ENCODE measurements at regions not wholly inside any gene's neighbourhood (a gene's known extent, or its start where the extent isn't known, plus 50 kb on each side); places are given as distances from the start of the nearest gene placed in this dataset.
"Not testable (repeated sequence)": the region's sequence is repeated elsewhere in the genome, so short reads cannot be mapped to it uniquely, and the experiment has no call there.

- DNase-seq: no peak
Measured at GRCh38 chr5:94025788-94026473, 284.5 kb upstream of the POU5F2 start.

- DNase-seq: no peak
Measured at GRCh38 chr5:94024620-94025019, 283.2 kb upstream of the POU5F2 start.

DNA sequence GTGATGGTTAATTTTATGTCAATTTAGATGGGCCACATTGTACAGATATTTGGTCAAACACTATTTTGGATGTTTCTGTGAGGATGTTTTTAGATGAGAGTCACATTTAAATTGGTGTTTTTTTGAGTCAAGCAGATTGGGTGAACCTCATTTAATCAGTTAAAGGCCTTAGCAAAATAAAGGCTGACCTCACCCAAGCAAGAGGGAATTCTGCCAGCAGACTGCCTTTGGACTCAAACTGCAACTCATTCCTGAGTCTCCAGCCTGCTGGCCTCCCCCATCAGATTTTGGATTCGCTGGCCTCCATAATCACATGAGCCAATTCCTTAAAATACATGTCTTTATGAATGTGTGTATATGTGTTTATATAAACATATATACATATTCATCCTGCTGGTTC, 282.7 kb upstream of the POU5F2 start:
- no peak for DNase-seq

DNA sequence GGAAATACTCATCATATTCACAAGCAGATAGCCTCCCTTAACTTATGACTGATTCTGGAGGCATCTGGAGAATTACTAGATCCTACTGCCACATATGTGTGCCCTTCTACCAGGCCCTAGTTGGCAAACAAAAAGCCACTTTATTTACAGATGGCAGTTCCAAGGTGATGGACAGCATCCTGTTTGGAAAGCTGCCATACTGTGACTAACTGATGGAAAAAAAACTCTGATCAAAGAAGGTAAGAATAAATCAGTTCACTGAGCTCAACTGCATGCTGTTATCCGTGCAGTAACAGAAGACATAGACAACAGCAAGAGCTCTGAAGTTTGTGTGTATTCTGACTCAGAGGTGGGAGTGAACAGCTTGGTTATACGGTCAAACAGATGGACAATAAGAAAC, 279.8 kb upstream of the POU5F2 start:
- DNase-seq: no peak

GRCh38 chr5:94017579-94017978, 276.2 kb upstream of the POU5F2 start:
- DNase-seq: no peak

DNA sequence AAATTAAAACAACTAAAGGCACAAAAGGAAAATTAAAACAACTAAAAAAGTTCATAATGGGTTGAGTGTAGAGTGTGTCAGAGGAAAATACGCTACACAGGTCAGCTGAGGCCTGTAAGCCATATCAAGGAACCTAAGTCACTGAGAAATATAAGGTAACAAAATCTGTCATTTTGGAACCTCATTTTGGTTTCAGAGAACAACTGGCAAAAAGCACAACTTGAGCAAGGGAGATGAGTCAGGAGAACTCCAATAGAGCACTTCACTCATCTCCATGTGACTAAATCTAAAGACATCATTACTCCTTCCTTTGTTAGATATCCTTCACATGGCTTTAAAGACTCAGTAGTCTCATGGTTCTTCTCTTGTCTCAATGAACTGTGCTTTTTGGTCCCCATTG, 269.4 kb upstream of the POU5F2 start:
- DNase-seq: no peak

DNA sequence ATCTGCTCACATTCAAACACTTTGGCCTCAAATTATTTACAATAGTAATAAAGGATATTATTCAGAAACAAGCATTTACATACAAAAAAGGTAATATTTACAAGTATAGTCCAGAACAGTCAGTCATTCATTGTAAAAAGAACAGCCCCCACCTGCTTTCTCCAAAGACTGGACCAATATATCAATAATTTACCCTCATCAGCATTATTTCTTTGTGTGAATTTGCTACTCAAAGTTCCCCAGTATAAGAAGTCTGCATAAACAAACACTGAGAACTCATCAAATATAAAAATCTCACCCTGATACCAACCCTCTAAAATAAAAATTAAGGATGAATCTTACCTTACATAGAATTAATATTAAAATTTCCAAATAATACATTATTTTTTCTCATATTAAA, 267.8 kb upstream of the POU5F2 start:
- no peak for DNase-seq

GRCh38 chr5:93998951-93999455, 257.6 kb upstream of the POU5F2 start:
- DNase-seq: no peak

DNA sequence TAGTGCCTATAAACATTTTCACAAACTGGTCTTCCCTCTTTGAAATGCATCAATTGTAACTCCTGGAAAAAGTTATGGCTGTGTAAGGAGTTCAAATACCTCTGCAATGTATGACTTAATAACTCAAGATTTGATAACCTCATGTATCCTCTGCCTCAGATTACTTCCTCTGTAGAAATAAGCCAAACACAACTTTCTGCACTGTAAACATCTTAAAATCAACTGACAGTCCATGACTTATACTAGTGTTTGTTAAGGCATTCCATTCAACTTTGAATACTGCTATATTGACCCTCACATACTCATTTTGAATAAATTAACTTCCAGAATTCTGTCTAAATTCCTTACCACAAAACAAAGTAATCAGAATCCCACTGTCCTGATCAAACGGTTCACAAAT, 256.2 kb upstream of the POU5F2 start:
- DNase-seq: no peak

DNA sequence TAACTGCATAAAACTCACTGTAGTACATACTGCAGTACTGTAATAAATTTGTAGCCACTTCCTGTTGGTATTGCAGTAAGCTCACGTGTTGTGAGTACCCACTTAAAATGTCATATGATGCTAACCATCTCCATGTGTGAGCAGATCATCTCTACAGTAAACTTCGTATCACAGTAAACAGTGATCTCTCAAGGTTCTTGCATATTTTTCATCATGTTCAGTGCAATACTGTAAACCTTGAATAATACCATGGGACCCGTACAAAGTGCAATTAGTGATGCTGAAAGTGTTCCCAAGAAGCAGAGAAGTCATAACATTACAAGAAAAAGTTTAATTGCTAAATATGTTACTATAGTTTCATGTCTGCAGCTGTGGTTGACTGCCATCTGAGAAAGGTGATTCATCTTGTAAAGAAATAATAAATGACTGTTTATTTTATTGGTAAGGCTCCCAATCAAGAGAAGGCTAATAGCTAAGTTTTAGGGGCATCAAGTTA, 253.8 kb upstream of the POU5F2 start:
- no peak for DNase-seq

DNA sequence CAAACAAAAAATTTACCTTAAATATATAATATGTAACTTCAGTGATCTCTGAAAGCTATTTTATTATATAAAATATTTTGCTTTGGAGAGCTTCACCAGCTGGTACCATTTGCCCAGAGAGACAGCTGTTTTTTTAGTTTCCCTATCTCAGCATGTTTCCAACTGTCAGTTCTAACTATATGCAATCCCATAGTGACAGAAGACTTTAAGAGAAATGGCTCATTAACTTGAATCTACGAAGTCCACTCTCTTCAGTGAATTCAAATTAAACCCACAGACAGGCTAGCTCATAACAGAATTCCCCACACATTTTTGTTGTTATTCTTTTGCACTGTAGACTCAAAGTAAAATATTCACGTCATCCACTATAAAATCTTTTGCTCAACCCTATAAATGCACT, 251.8 kb upstream of the POU5F2 start:
- DNase-seq: no peak

- DNase-seq: peak; percentile 57
Measured at GRCh38 chr5:93990504-93991070, 249.2 kb upstream of the POU5F2 start.

- DNase-seq: not testable (repeated sequence)
Measured at GRCh38 chr5:93985940-93986570, 244.7 kb upstream of the POU5F2 start.

DNA sequence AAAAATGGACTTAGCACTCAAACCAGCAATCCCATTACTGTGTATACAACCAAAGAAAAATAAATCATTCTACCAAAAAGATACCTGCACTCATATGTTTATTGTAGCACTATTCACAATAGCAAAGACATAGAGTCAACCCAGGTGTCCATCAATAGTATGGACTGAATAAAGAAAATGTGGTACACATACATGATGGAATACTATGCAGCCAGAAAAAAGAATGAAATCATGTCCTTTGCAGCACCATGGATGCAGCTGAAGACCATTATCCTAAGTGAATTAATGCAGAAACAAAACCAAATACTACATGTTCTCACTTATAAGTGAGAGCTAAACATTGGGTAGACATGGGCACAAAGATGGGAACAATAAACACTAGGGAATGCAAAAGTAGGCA, 236.8 kb upstream of the POU5F2 start:
- no peak for DNase-seq

DNA sequence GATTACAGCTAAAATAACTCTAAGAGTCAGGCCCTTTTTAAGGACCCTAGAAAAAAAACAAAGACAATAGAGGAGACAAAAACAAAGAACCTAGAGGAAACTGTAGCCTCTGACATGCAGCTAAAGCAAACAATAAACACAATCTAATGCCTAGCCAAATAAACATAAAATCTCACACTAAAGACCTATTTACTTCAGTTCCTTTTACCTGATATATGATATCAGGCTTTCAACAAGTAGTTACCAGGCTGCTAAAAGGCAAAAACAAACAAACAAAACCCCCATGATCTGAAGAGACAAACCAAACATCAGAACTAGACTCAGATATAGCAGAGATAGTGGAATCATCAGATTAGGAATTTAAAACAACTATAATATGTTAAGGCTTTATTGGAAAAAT, 226.5 kb upstream of the POU5F2 start:
- DNase-seq: no peak

DNA sequence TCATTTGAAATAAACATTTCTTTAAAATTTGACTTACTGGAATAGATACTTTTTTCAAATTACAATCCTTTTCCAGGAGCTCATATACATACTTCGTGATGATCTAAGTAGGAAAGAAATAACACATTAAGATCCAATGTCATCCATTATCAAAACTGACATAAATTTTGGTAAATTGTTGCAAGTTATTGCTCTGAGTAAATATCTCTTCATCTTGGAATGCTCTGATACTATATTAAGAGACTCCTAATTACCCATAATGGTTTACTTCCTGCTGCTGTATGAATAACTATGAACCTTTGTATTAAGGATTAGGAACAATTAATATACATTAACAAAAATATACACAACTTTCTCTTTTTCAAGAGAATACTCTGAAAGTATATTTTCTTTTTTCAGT, 223.0 kb upstream of the POU5F2 start:
- DNase-seq: no peak

- no peak for DNase-seq
Measured at GRCh38 chr5:93960042-93960441, 218.6 kb upstream of the POU5F2 start.

GRCh38 chr5:93956006-93956405, 214.6 kb upstream of the POU5F2 start:
- DNase-seq: no peak

- no peak for DNase-seq
Measured at GRCh38 chr5:93954421-93955069, 213.1 kb upstream of the POU5F2 start.

DNA sequence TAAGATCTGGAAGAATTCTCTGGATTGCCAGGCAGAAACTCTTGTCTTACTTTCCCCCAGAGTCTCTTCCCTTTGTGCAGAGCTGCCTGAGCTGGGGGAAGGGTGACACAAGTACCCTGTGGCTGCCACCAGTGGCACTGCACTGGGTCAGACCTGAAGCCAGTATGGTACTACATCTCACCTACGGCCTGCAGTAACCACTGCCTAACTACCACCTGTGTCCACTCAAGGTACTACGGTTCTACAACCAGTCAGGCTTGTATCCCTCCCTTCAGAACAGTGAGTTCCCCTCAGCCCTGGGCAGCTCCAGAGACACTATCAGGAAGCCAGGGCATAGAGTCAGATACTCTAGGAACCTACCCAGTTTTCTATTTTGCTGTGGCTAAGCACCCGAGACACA, 212.0 kb upstream of the POU5F2 start:
- no peak for DNase-seq

GRCh38 chr5:93941897-93942296, 200.5 kb upstream of the POU5F2 start:
- DNase-seq: no peak

- not testable (repeated sequence) for DNase-seq
Measured at GRCh38 chr5:93933269-93933668, 191.9 kb upstream of the POU5F2 start.

- peak; percentile 30 for DNase-seq
Measured at GRCh38 chr5:93930098-93930497, 188.7 kb upstream of the POU5F2 start.

- DNase-seq: no peak
Measured at GRCh38 chr5:93929131-93929530, 187.7 kb upstream of the POU5F2 start.
